Activated CD4-positive, alpha-beta T cell treated with anti-CD3 and anti-CD28 coated beads, Interleukin-2, amount 50 U/mL, for 48 hours (primary cell): ENCODE measurements at regions not wholly inside any gene's neighbourhood (a gene's known extent, or its start where the extent isn't known, plus 50 kb on each side); places are given as distances from the start of the nearest gene placed in this dataset.

Experiments used
- DNase-seq, 2 experiments: peaks; one replicate each; pipeline ENCODE4 v3.0.0-alpha.2; 2020

GRCh38 chr20:50301712-50302111 lies 111.1 kb downstream of the CEBPB start:
- DNase-seq, result no peak

GRCh38 chr20:50302341-50303057 lies 111.9 kb downstream of the CEBPB start:
- no peak for DNase-seq

GRCh38 chr20:50303573-50304500 lies 113.2 kb downstream of the CEBPB start:
- DNase-seq, result no peak

GRCh38 chr20:50304501-50304856 lies 113.8 kb downstream of the CEBPB start:
- DNase-seq, result no peak

- no peak for DNase-seq
Measured at GRCh38 chr20:50304923-50305635, 114.4 kb downstream of the CEBPB start.

- no peak for DNase-seq
Measured at GRCh38 chr20:50305636-50306477, 115.2 kb downstream of the CEBPB start.

- DNase-seq, result no peak
Measured at GRCh38 chr20:50306478-50307423, 116.1 kb downstream of the CEBPB start.

- no peak for DNase-seq
Measured at GRCh38 chr20:50308166-50308512, 117.5 kb downstream of the CEBPB start.

GRCh38 chr20:50308513-50309279 lies 118.1 kb downstream of the CEBPB start:
- no peak for DNase-seq

GRCh38 chr20:50309280-50309763 lies 118.7 kb downstream of the CEBPB start:
- DNase-seq, result no peak

GRCh38 chr20:50309764-50310672 lies 119.4 kb downstream of the CEBPB start:
- no peak for DNase-seq

- DNase-seq, result no peak
Measured at GRCh38 chr20:50310673-50311051, 120.0 kb downstream of the CEBPB start.

GRCh38 chr20:50311308-50312001 lies 120.8 kb downstream of the CEBPB start:
- no peak for DNase-seq

GRCh38 chr20:50312002-50312681 lies 121.5 kb downstream of the CEBPB start:
- no peak for DNase-seq

GRCh38 chr20:50312682-50313521 lies 122.3 kb downstream of the CEBPB start:
- no peak for DNase-seq

GRCh38 chr20:50313522-50313820 lies 122.8 kb downstream of the CEBPB start:
- DNase-seq, result no peak
